ENCODE measurements at regions not wholly inside any gene's neighbourhood (a gene's known extent, or its start where the extent isn't known, plus 50 kb on each side); places are given as distances from the start of the nearest gene placed in this dataset.
A peak's percentile ranks its signal among the peaks of the same experiment; 100 is the strongest.

- DNase-seq (no peak), ATAC-seq (no peak)
- H3K36me3 Mint-ChIP-seq = peaks cover 0 to 6% (median 5%) of the 10 kb centered on the region in 3 donors
- H3K4me3 Mint-ChIP-seq = no peak overlapping the region
- H3K9me3 Mint-ChIP-seq = peaks cover 0 to 17% (median 8%) of the 10 kb centered on the region in 9 donors
- peaks cover 0 to 7% (median 5%) of the 10 kb centered on the region in 4 donors for H3K4me1 Mint-ChIP-seq
- POLR2A ChIA-PET = no interaction called here
- H3K27ac Mint-ChIP-seq = no peak overlapping the region
- no peaks in the 10 kb centered on the region for H3K27me3 Mint-ChIP-seq
These were observed 56.7 kb upstream of the BICD1 start for GRCh38 chr12:32049956-32050355.

- Mint-ChIP-seq H3K27me3 (no peaks in the 10 kb centered on the region), H3K36me3 (no peaks in the 10 kb centered on the region), H3K27ac (no peak overlapping the region), H3K4me1 (peaks cover 0 to 6% (median 3%) of the 10 kb centered on the region in 4 donors), H3K9me3 (peaks cover 0 to 13% (median 4%) of the 10 kb centered on the region in 9 donors), H3K4me3 (no peak overlapping the region)
- ATAC-seq (no peak), DNase-seq (no peak)
- POLR2A ChIA-PET = no interaction called here
These were observed 55.0 kb upstream of the BICD1 start for GRCh38 chr12:32051511-32052211.

- DNase-seq = no peak
- no peak overlapping the region for H3K27ac Mint-ChIP-seq
- POLR2A ChIA-PET = no interaction called here
These were observed 54.4 kb upstream of the BICD1 start for GRCh38 chr12:32052212-32052713.

GRCh38 chr12:32053881-32054624 lies 52.6 kb upstream of the BICD1 start:
- Mint-ChIP-seq H3K27ac (peak overlapping the region in 4 of 10 donors; percentile 6 to 31 (median 22)), H3K4me3 (no peak overlapping the region), H3K4me1 (peaks cover 1 to 3% (median 2%) of the 10 kb centered on the region in 4 donors), H3K9me3 (peaks cover 0 to 13% (median 4%) of the 10 kb centered on the region in 9 donors), H3K36me3 (no peaks in the 10 kb centered on the region), H3K27me3 (no peaks in the 10 kb centered on the region)
- ATAC-seq (no peak), DNase-seq (no peak)
- POLR2A ChIA-PET = no interaction called here

More at GRCh38 chr12:32052212-32052713, 54.4 kb upstream of the BICD1 start:
- Mint-ChIP-seq H3K36me3 (no peaks in the 10 kb centered on the region), H3K4me1 (peaks cover 0 to 6% (median 3%) of the 10 kb centered on the region in 4 donors), H3K27me3 (no peaks in the 10 kb centered on the region), H3K9me3 (peaks cover 0 to 13% (median 4%) of the 10 kb centered on the region in 9 donors), H3K4me3 (no peak overlapping the region)
- ATAC-seq = no peak
